Trophoblast cell (in vitro differentiated cells and primary cell): ENCODE measurements at regions not wholly inside any gene's neighbourhood (a gene's known extent, or its start where the extent isn't known, plus 50 kb on each side); places are given as distances from the start of the nearest gene placed in this dataset.

ENCODE experiments used
- DNase-seq, 2 donors: peaks; one replicate each; pipeline ENCODE4 v3.0.0-alpha.2; 2016
- H2AFZ ChIP-seq: 2 replicates; pipeline ENCODE4 v1.6.1; 2013; ENCODE audit warnings: low read length, moderate library complexity, mild to moderate bottlenecking; ENCODE audit not compliant: insufficient read depth, poor library complexity
- H2AK5ac ChIP-seq: 2 replicates; pipeline ENCODE4 v1.6.1; 2013; ENCODE audit warnings: mild to moderate bottlenecking, low read length
- H2BK120ac ChIP-seq: 2 replicates; pipeline ENCODE4 v1.6.1; 2013; ENCODE audit warnings: low read length, mild to moderate bottlenecking, moderate library complexity; ENCODE audit not compliant: insufficient read depth, poor library complexity
- H2BK12ac ChIP-seq: 2 replicates; pipeline ENCODE4 v1.6.1; 2013; ENCODE audit warnings: mild to moderate bottlenecking, low read length, moderate library complexity
- H2BK5ac ChIP-seq: 2 replicates; pipeline ENCODE4 v1.6.1; 2013; ENCODE audit warnings: low read length, low read depth, moderate library complexity, mild to moderate bottlenecking; ENCODE audit not compliant: poor library complexity
- H3K14ac ChIP-seq: 2 replicates; pipeline ENCODE4 v1.6.1; 2013; ENCODE audit warnings: mild to moderate bottlenecking, low read length
- H3K18ac ChIP-seq: 2 replicates; pipeline ENCODE4 v1.6.1; 2013; ENCODE audit warnings: mild to moderate bottlenecking, low read length
- H3K23ac ChIP-seq: 2 replicates; pipeline ENCODE4 v1.6.1; 2013; ENCODE audit warnings: low read length
- H3K27ac ChIP-seq: 2 replicates; pipeline ENCODE4 v1.5.1; 2013; ENCODE audit warnings: low read depth, mild to moderate bottlenecking, inconsistent platforms, low read length, moderate library complexity
- H3K27me3 ChIP-seq: 2 replicates; pipeline ENCODE4 v1.6.1; 2013; ENCODE audit warnings: inconsistent platforms, mild to moderate bottlenecking, low read length, moderate library complexity; ENCODE audit not compliant: insufficient read depth
- H3K36me3 ChIP-seq, 2 experiments: 1 replicate in 1 of 2; 2 replicates in 1 of 2; pipeline ENCODE4 v1.6.1; 2013; ENCODE audit warnings: low read length in 2 of 2, mild to moderate bottlenecking in 2 of 2, moderate library complexity in 1 of 2; ENCODE audit not compliant: insufficient read depth in 2 of 2, control insufficient read depth in 1 of 2
- H3K4ac ChIP-seq: 2 replicates; pipeline ENCODE4 v1.6.1; 2013; ENCODE audit warnings: low read depth, mild to moderate bottlenecking, low read length, moderate library complexity
- H3K4me1 ChIP-seq, 2 experiments: 1 replicate in 1 of 2; 2 replicates in 1 of 2; pipeline ENCODE4 v1.6.1; 2013; ENCODE audit warnings: low read length in 2 of 2, mild to moderate bottlenecking in 2 of 2, moderate library complexity in 1 of 2; ENCODE audit not compliant: insufficient read depth in 2 of 2, control insufficient read depth in 1 of 2
- H3K4me2 ChIP-seq: 2 replicates; pipeline ENCODE4 v1.6.1; 2013; ENCODE audit warnings: inconsistent platforms, mild to moderate bottlenecking, low read length, moderate library complexity
- H3K4me3 ChIP-seq: 2 replicates; pipeline ENCODE4 v1.5.1; 2013; ENCODE audit warnings: mild to moderate bottlenecking, low read depth, low read length, inconsistent platforms
- H3K79me1 ChIP-seq: one replicate; pipeline ENCODE4 v1.6.1; 2013; ENCODE audit warnings: low read length
- H3K79me2 ChIP-seq: 2 replicates; pipeline ENCODE4 v1.6.1; 2013; ENCODE audit warnings: low read length, mild to moderate bottlenecking; ENCODE audit not compliant: control insufficient read depth, insufficient read depth, poor library complexity
- H3K9ac ChIP-seq: 2 replicates; pipeline ENCODE4 v1.6.1; 2013; ENCODE audit warnings: mild to moderate bottlenecking, low read length
- H3K9me3 ChIP-seq: 2 replicates; pipeline ENCODE4 v1.6.1; 2013; ENCODE audit warnings: low read depth, mild to moderate bottlenecking, control low read depth, inconsistent platforms, low read length; ENCODE audit not compliant: insufficient read depth
- H4K12ac ChIP-seq: 2 replicates; pipeline ENCODE4 v1.6.1; 2013; ENCODE audit warnings: low read depth, mild to moderate bottlenecking, low read length, moderate library complexity
- H4K8ac ChIP-seq: 2 replicates; pipeline ENCODE4 v1.6.1; 2013; ENCODE audit warnings: low read depth, mild to moderate bottlenecking, low read length, moderate library complexity
- H4K91ac ChIP-seq: one replicate; pipeline ENCODE4 v1.6.1; 2013; ENCODE audit warnings: low read depth, mild to moderate bottlenecking, low read length, moderate library complexity
- WGBS: extraction: QIAGEN DNeasy Blood & Tissue Kit; methylation state at CpG from one replicate; pipeline ENCODE4 v1.1.7; 2013; ENCODE audit warnings: missing lambda C conversion rate; ENCODE audit not compliant: insufficient read length, insufficient coverage; ENCODE audit errors: extremely low coverage; 5-methylcytosine and 5-hydroxymethylcytosine counted together

- no peak overlapping the region for H4K12ac ChIP-seq
- no peak overlapping the region for H3K18ac ChIP-seq
- H2BK5ac ChIP-seq = no peak overlapping the region
- H3K79me2 ChIP-seq = no peaks in the 10 kb centered on the region
- no peak overlapping the region for H3K27ac ChIP-seq
- H2AK5ac ChIP-seq = no peak overlapping the region
- H3K9ac ChIP-seq = no peak overlapping the region
- H4K8ac ChIP-seq = no peak overlapping the region
- WGBS = no CpG with 5 or more reads among the region's 3 CpGs
- peaks cover 0 to 2% of the 10 kb centered on the region in 2 experiments for H3K4me1 ChIP-seq
- no peak for DNase-seq
- no peak overlapping the region for H2BK12ac ChIP-seq
- no peaks in the 10 kb centered on the region for H3K79me1 ChIP-seq
- no peaks in the 10 kb centered on the region for H3K36me3 ChIP-seq
- H2BK120ac ChIP-seq = no peak overlapping the region
- H3K4me2 ChIP-seq = no peak overlapping the region
- H4K91ac ChIP-seq = no peak overlapping the region
- H3K9me3 ChIP-seq = no peaks in the 10 kb centered on the region
- no peak overlapping the region for H3K23ac ChIP-seq
- no peaks in the 10 kb centered on the region for H3K27me3 ChIP-seq
- H2AFZ ChIP-seq = no peak overlapping the region
- no peak overlapping the region for H3K4me3 ChIP-seq
- H3K4ac ChIP-seq = no peak overlapping the region
- no peak overlapping the region for H3K14ac ChIP-seq
These were observed 89.7 kb upstream of the OSMR start for GRCh38 chr5:38756068-38756467.

DNA sequence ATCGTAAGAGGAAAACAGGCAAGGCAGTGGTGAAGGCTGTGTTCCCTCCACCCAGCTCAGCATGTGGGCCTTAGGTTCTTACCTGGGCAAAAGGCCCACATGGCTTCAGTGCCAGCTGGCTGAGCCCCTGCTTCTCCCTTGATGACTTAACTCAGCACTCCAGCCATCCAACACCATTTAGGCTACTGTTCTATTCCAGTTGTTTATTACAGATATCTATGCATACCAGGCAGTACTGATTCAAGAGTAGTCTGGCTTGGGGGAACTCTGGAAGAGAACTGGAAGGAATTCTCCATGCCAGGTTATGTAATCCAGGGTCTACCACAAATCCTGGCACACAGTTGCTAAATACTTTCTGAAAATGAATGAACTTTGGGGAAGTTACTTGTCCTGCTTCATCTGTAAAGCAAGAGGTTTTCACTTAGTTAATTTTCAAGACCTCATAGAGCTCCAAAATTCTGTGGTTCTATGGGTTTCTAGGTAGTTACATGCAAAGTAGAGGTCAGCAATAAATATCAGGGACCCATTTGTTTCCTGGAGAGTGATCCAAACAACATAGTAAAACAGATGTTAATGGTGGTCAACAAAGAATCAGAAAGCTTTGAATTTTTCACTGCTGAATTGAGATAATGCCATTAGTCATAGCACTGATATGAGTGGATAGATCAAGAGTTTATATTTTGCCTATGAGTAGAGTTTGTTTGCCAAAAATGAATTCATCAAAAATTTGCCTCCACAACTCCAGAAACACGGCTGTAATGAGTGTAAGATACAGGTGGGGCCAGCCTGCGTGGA is 88.2 kb upstream of the OSMR start:
- no peak overlapping the region for H3K14ac ChIP-seq
- no peaks in the 10 kb centered on the region for H3K27me3 ChIP-seq
- H3K27ac ChIP-seq = no peak overlapping the region
- no CpG with 5 or more reads among the region's 3 CpGs for WGBS
- no peak overlapping the region for H2BK5ac ChIP-seq
- H3K79me2 ChIP-seq = no peaks in the 10 kb centered on the region
- no peak overlapping the region for H2BK120ac ChIP-seq
- no peak overlapping the region for H2BK12ac ChIP-seq
- H3K79me1 ChIP-seq = no peaks in the 10 kb centered on the region
- H3K18ac ChIP-seq = no peak overlapping the region
- H3K4me2 ChIP-seq = no peak overlapping the region
- no peak for DNase-seq
- H3K23ac ChIP-seq = no peak overlapping the region
- no peak overlapping the region for H3K9ac ChIP-seq
- H4K8ac ChIP-seq = no peak overlapping the region
- no peak overlapping the region for H3K4me3 ChIP-seq
- H3K4ac ChIP-seq = no peak overlapping the region
- no peaks in the 10 kb centered on the region for H3K9me3 ChIP-seq
- H4K12ac ChIP-seq = no peak overlapping the region
- H4K91ac ChIP-seq = no peak overlapping the region
- H2AK5ac ChIP-seq = no peak overlapping the region
- H3K4me1 ChIP-seq = peaks cover 0 to 2% of the 10 kb centered on the region in 2 experiments
- no peak overlapping the region for H2AFZ ChIP-seq
- H3K36me3 ChIP-seq = no peaks in the 10 kb centered on the region

DNA sequence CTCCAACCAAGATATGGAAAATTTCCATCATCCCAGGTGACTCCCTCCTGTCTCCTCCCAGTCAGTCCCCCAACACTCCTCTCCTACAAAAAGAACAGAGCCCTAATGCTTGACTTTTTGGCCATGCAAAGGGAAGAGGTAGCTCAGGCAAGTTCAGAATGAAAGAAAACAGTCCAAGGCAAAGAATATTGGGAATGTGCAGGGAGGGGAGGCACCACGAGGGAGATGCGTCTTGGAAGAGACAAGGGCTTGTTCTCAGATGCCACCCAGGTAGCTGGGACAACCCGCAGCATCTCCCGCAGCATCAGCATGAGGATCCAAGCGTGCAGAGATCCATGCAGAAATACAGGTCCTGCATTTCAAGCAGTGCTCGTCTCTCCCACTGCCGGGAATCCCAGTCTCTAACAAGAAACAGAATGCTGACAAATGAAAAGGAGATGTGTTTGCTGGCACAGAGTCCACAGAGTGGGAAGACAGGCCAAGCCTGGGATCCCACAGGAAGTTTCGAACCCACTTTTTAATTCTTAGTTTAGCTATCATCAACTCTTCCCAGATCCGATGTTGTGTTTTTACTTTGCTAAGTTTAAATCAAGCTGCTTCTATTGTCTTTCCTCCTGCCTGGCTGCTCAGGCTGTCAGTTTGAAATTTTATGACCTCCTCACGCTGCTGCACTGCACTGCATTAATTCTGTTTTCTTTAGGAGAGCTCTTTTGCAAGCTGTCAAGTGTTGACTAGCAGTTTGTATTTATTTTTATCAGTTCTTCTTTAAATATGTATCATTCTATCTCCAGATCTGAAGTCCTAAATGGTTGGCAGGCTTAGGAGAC is 86.8 kb upstream of the OSMR start:
- Histone ChIP-seq H3K27me3 (no peaks in the 10 kb centered on the region), H3K23ac (no peak overlapping the region), H3K4me1 (no peaks in the 10 kb centered on the region), H2BK12ac (no peak overlapping the region), H3K4me2 (no peak overlapping the region), H3K4ac (no peak overlapping the region), H3K9ac (no peak overlapping the region), H4K12ac (no peak overlapping the region), H2AK5ac (no peak overlapping the region), H2AFZ (no peak overlapping the region), H4K8ac (no peak overlapping the region), H2BK120ac (no peak overlapping the region), H3K27ac (no peak overlapping the region), H4K91ac (no peak overlapping the region), H3K9me3 (peaks cover 1% of the 10 kb centered on the region), H3K79me2 (no peaks in the 10 kb centered on the region), H2BK5ac (no peak overlapping the region), H3K36me3 (no peaks in the 10 kb centered on the region), H3K14ac (no peak overlapping the region), H3K79me1 (no peaks in the 10 kb centered on the region), H3K18ac (no peak overlapping the region), H3K4me3 (no peak overlapping the region)
- no CpG with 5 or more reads among the region's 10 CpGs for WGBS
- DNase-seq = no peak

GRCh38 chr5:38764937-38765391 is 80.8 kb upstream of the OSMR start:
- no peaks in the 10 kb centered on the region for H3K4me1 ChIP-seq
- no peak for DNase-seq
- peaks cover 1% of the 10 kb centered on the region for H3K9me3 ChIP-seq
- H2AFZ ChIP-seq = no peak overlapping the region
- H3K79me1 ChIP-seq = no peaks in the 10 kb centered on the region
- no CpG with 5 or more reads among the region's 4 CpGs for WGBS
- no peak overlapping the region for H3K4me2 ChIP-seq
- no peak overlapping the region for H4K91ac ChIP-seq
- no peak overlapping the region for H2BK12ac ChIP-seq
- H3K9ac ChIP-seq = no peak overlapping the region
- no peak overlapping the region for H3K4me3 ChIP-seq
- H2AK5ac ChIP-seq = no peak overlapping the region
- no peak overlapping the region for H3K23ac ChIP-seq
- no peak overlapping the region for H3K27ac ChIP-seq
- no peaks in the 10 kb centered on the region for H3K27me3 ChIP-seq
- H3K4ac ChIP-seq = no peak overlapping the region
- no peak overlapping the region for H3K18ac ChIP-seq
- no peaks in the 10 kb centered on the region for H3K79me2 ChIP-seq
- no peak overlapping the region for H2BK120ac ChIP-seq
- no peak overlapping the region for H4K8ac ChIP-seq
- H2BK5ac ChIP-seq = no peak overlapping the region
- no peak overlapping the region for H4K12ac ChIP-seq
- no peaks in the 10 kb centered on the region for H3K36me3 ChIP-seq
- no peak overlapping the region for H3K14ac ChIP-seq
